NCI-H446 treated with DMSO at 0.1 percent for 48 hours (cell line): ENCODE measurements at regions not wholly inside any gene's neighbourhood (a gene's known extent, or its start where the extent isn't known, plus 50 kb on each side); places are given as distances from the start of the nearest gene placed in this dataset.

Experiments
- DNase-seq: peaks from one replicate; lab custom pipeline; 2025; lab: John Stamatoyannopoulos, UW

GRCh38 chr6:159118924-159119323 lies 50.3 kb upstream of the FNDC1 start:
- no peak for DNase-seq

DNA sequence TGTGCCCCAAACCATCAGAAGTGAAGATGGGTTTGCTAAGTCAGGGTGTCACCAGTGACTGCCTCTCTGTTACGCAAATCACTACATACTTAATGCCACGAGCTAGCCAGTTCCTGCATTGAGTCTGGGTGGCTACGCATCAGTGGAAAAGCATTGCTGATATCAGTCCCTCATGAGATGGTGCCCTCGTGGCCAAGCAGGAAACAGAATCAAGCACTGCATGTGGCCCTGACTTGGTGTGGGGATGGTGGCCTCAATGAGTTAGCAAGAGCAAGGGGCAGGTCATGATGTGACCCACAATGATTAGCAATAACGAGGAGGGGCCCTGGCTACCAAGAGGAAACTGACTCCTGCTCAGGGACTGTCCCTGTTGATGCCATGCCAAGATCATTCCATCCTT lies 51.6 kb upstream of the FNDC1 start:
- no peak for DNase-seq

DNA sequence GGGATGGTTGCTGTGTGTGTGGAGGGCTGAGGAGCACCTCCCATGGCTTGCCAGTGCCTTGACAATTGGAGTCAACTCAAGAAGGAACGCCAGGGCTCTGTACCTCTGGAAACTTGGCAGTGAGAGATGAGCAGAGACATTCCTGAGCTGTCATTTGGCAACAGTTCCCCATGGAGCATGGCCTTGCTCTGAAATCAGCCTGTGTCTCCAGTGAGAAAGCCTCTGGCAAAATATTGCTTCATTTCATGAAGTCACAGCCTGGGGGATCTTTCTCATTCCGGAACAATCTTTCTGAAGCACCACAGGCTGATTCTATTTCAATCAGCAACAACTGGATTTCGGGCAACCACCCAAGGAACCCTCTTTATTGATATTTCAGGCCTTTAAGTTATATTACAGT lies 52.2 kb upstream of the FNDC1 start:
- peak; percentile 44 for DNase-seq

GRCh38 chr6:159116343-159116742 lies 52.9 kb upstream of the FNDC1 start:
- DNase-seq = no peak

- peak; percentile 18 for DNase-seq
Observed at GRCh38 chr6:159114569-159114968, 54.6 kb upstream of the FNDC1 start.

GRCh38 chr6:159113223-159113622 lies 56.0 kb upstream of the FNDC1 start:
- no peak for DNase-seq

DNA sequence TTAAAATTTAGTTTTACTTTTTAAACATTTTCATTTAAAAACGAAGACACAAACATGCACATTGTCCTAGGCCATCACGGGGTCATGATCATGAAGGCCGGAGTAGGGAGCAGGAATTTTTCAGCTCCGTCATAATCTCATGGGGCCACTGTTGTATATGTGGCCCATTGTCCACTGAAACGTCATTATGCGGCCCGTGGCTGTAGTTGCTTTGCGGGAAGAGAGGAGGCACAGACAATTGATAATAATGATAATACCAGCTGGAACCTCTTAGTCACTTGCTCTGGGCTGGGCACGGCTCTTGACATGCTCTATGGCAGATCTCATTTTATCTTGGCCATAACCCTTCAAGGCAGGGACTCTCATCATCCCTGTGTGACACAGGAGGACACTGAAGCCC lies 56.5 kb upstream of the FNDC1 start:
- no peak for DNase-seq

GRCh38 chr6:159110748-159111147 lies 58.5 kb upstream of the FNDC1 start:
- no peak for DNase-seq

GRCh38 chr6:159110013-159110412 lies 59.2 kb upstream of the FNDC1 start:
- DNase-seq = no peak

GRCh38 chr6:159109391-159109790 lies 59.8 kb upstream of the FNDC1 start:
- DNase-seq = no peak

- no peak for DNase-seq
Observed at GRCh38 chr6:159108426-159108985, 60.7 kb upstream of the FNDC1 start.

DNA sequence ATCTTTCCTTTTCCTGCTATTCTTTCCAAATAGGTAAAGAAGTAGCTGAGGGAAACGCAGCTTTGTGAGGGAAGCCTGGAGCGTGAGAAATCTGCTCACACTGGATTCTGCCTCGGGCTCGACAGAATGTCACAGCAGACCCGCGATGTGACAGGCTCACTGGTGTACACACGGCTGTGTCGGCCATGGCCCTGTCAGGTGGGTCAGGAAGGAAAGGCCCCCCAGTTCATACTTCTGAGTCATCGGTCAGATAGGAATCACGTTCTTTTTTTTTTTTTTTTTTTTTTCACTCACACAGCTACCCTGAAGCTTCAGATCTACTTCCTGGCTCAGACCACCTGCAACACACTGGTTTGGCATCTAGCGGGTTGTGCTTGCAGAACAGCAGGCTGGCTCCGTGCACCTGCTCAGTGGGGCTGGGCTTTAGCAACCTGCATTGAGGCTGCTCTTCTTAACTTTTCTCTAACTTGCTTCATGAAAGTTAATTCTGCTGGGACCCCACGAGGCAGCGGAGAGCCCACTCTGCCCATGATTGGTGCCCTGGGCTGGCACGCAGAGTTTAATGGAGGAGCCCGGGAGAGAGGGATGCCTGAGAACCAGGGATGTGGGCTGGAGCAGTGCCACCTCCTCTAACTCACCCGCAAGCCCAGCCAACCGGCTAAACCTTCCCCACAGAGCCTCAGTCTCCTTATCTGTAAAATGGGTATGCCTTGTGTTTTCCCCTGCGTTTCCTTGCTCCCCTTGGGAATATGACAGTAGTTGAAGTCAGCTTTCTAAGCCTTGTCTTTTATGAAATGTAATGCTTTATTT lies 61.5 kb upstream of the FNDC1 start:
- DNase-seq = no peak

DNA sequence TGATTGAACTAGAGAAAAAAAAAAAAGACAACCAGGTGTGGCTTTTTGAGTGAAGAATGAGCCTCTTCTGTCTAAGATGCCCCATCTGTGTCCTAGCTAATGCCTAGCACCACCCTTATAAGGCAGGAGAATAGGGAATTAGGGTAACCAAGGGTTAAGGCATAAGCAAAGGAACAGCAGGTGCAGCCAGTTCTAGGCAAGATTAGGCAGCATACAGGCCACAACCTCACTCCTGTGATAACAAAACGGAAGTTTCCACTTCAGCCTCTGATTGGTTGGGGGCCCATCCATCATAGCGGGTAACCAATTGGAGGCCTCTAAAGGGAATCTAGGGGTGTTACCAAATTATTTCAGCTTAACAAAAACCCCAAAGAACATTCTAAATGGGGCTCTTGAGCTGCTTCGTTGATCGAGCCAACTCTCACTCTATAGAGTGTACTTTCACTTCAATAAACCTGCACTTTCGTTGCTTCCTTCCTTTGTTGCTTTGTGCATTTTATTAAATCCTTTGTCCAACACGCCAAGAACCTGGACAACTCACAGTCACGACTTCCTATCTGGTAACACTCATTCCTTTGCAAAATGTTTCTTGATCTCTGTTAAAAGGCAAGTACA lies 61.9 kb upstream of the TAGAP start:
- DNase-seq = no peak

GRCh38 chr6:159105716-159106115 lies 60.9 kb upstream of the TAGAP start:
- no peak for DNase-seq

DNA sequence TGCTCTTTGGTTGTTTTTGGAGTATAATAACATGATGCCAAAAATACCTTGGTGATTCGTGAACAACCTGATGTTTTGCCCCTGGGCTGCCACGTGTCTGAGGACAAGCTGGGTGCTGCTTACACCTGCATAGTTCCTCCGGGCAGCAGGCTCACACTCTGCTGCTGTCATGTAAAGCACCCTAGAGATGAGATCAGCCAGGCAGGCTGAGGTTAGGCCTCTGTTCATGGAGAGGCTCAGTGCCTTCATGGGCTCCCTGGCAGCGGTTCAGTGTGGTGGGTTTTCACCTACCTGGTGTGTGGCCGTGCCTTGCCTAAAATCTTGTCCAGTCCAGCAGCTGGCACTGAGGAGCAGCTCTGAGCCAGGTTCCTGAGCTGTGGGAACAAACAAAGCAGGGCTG lies 60.1 kb upstream of the TAGAP start:
- DNase-seq = no peak

- peak; percentile 17 for DNase-seq
Observed at GRCh38 chr6:159104163-159104925, 59.6 kb upstream of the TAGAP start.

DNA sequence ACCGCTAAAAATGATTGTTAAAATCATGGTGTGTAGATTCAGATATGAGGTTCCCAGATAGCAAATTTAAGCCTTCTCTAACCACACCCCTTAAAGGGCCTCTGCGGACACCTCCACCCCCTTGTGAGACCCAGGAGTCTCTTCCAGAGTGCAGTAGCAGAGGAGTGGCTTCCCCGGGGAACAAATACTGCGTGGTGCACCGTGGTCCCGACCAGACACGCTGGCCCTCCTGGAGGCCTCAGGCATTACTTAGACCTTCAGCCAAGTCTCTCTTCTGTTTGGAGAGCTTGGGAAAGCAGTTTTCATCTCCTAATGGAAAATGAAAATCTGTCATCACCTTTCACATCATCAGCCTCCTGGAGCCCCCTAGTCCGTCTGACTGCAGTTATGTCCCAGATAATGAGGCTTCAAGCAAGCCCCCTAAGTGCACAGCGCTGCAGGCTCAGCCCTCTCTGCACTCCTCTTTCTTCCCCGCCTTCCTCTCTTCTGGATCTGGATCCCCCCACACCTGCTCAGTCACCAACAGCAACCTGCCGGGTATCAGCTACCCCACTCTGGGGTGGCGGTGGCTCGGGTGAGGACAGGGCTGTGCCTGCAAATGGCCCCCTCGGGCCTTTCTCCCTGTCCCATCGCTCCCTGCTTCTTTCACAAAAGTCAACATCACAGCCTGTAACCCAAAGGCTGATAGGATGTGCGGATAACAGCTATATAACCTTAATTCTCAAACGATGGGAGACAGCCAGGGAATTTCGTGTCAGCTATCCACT lies 58.8 kb upstream of the TAGAP start:
- no peak for DNase-seq

DNA sequence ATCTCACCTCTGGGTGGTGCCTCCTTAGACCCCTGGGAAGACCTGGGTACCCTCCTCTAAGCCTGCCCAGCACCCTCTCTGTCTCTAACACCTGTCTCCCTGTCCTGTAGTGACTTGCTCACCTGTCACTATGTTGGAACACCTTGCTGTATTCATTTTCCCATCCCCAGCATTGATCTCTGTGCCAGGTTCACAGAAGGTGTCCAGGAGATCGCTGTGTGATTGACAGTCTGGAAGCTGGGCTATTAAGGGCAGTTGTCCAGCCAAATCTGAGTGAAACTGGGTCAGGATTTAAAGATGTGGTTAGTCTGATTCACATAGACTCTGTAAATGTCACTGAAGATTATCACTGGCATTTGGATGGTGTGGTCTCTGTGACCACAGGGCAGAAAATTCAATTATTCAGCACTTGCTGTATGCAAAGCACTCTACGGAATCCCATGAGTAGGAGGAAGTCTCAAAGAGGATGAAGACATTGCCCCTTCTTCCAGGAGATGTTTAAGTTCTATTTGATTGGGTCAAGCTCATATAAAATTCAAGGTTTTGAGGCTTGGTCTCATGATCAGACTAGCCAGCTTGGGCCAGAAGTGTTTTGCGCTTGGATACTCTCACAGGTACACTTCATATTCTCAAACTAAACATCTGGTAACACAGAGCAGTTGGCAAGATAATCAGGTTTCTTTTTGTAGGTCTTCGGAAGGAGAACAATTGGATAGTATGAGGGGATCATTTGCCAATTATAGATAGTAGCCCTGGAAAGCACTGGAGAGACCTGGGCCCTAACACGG lies 57.8 kb upstream of the TAGAP start:
- no peak for DNase-seq

- DNase-seq = no peak
Observed at GRCh38 chr6:159101656-159102055, 56.9 kb upstream of the TAGAP start.

- DNase-seq = no peak
Observed at GRCh38 chr6:159100395-159101182, 55.8 kb upstream of the TAGAP start.
